Testis (tissue), 2 donors: ENCODE measurements at regions not wholly inside any gene's neighbourhood (a gene's known extent, or its start where the extent isn't known, plus 50 kb on each side); places are given as distances from the start of the nearest gene placed in this dataset.

ENCODE experiments used
- POLR2A ChIP-seq: fragments of 450-650 bp; IDR thresholded peaks from one replicate; pipeline ENCODE4 v1.6.1; 2017; ENCODE audit warnings: antibody characterized with exemption, mild to moderate bottlenecking, moderate library complexity
- TF ChIP-seq, protein P1 (sequence below), 3 experiments: fragments of 450-650 bp in 2 of 3; fragments of 200-600 bp in 1 of 3; sonication (generic) in 1 of 3; IDR thresholded peaks; one replicate each; pipeline ENCODE4 v1.5.1; 2016 to 2019; ENCODE audit warnings: antibody characterized with exemption in 3 of 3, mild to moderate bottlenecking in 2 of 3, moderate library complexity in 1 of 3

DNA sequence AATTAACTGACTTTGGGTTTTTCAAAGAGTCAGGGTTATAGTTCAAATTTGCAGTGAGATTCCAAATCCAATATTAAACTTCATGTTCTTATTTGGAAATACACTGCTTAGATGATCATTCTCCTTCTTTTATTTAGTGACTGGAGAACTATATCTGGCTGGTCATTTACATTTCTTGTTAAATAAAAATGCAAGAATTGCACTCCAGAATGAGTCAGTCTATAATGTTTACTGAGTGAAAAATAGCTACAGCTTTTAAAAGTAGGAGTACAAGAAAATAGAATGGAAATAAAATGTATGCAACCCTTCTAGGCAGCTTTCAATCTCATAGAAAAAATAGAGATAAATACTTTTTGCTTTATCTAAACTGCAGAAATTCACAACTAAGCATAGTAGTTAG lies 54.5 kb upstream of the CD2AP start:
- TF ChIP-seq, protein P1, sequence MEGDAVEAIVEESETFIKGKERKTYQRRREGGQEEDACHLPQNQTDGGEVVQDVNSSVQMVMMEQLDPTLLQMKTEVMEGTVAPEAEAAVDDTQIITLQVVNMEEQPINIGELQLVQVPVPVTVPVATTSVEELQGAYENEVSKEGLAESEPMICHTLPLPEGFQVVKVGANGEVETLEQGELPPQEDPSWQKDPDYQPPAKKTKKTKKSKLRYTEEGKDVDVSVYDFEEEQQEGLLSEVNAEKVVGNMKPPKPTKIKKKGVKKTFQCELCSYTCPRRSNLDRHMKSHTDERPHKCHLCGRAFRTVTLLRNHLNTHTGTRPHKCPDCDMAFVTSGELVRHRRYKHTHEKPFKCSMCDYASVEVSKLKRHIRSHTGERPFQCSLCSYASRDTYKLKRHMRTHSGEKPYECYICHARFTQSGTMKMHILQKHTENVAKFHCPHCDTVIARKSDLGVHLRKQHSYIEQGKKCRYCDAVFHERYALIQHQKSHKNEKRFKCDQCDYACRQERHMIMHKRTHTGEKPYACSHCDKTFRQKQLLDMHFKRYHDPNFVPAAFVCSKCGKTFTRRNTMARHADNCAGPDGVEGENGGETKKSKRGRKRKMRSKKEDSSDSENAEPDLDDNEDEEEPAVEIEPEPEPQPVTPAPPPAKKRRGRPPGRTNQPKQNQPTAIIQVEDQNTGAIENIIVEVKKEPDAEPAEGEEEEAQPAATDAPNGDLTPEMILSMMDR (IDR thresholded peaks at IDR 0.05): no peak
- no peak for TF ChIP-seq POLR2A
